ENCODE measurements at regions not wholly inside any gene's neighbourhood (a gene's known extent, or its start where the extent isn't known, plus 50 kb on each side); places are given as distances from the start of the nearest gene placed in this dataset.
"Not testable (repeated sequence)": the region's sequence is repeated elsewhere in the genome, so short reads cannot be mapped to it uniquely, and the experiment has no call there.

GRCh38 chr4:151538963-151539362, 130.0 kb downstream of the FHIP1A start:
- POLR2A ChIA-PET, result no interaction called here
- Histone ChIP-seq H3K27me3 (ENCODE audit: control insufficient read depth, insufficient read depth, low read length) (no peaks in the 10 kb centered on the region), H3K36me3 (ENCODE audit: control insufficient read depth, insufficient read depth, low read length) (no peaks in the 10 kb centered on the region), H3K4me3 (ENCODE audit: low read depth, low read length) (no peak overlapping the region)
- CTCF ChIA-PET, result no interaction called here
- DNase-seq (ENCODE audit: low read depth), result no peak
- no peak for TF ChIP-seq CTCF (IDR thresholded peaks at IDR 0.05; ENCODE audit: insufficient read depth, low read depth, low read length)

GRCh38 chr4:151540728-151541388, 131.9 kb downstream of the FHIP1A start:
- no peak overlapping the region for H3K4me3 ChIP-seq (ENCODE audit: low read depth, low read length)
- no peak for TF ChIP-seq CTCF (IDR thresholded peaks at IDR 0.05; ENCODE audit: insufficient read depth, low read depth, low read length)
- no peaks in the 10 kb centered on the region for H3K27me3 ChIP-seq (ENCODE audit: control insufficient read depth, insufficient read depth, low read length)
- CTCF ChIA-PET, result interaction anchor here (0.7 kb wide), 1 partner anchor 19 kb away, joined by 3 read pairs; no protein-coding TSS in a partner anchor
- H3K36me3 ChIP-seq (ENCODE audit: control insufficient read depth, insufficient read depth, low read length), result no peaks in the 10 kb centered on the region
- POLR2A ChIA-PET, result no interaction called here
- peak; percentile 86 for DNase-seq (ENCODE audit: low read depth)

GRCh38 chr4:151541389-151542071, 132.6 kb downstream of the FHIP1A start:
- ChIA-PET CTCF (no interaction called here), POLR2A (no interaction called here)
- H3K36me3 ChIP-seq (ENCODE audit: control insufficient read depth, insufficient read depth, low read length), result no peaks in the 10 kb centered on the region
- peak; percentile 52 for DNase-seq (ENCODE audit: low read depth)
- H3K27me3 ChIP-seq (ENCODE audit: control insufficient read depth, insufficient read depth, low read length), result no peaks in the 10 kb centered on the region
- no peak for TF ChIP-seq CTCF (IDR thresholded peaks at IDR 0.05; ENCODE audit: insufficient read depth, low read depth, low read length)
- no peak overlapping the region for H3K4me3 ChIP-seq (ENCODE audit: low read depth, low read length)

GRCh38 chr4:151548708-151549107, 139.7 kb downstream of the FHIP1A start:
- TF ChIP-seq CTCF (IDR thresholded peaks at IDR 0.05; ENCODE audit: insufficient read depth, low read depth, low read length), result no peak
- H3K4me3 ChIP-seq (ENCODE audit: low read depth, low read length), result no peak overlapping the region
- POLR2A ChIA-PET, result no interaction called here
- DNase-seq (ENCODE audit: low read depth), result no peak
- CTCF ChIA-PET, result no interaction called here
- H3K27me3 ChIP-seq (ENCODE audit: control insufficient read depth, insufficient read depth, low read length), result no peaks in the 10 kb centered on the region
- H3K36me3 ChIP-seq (ENCODE audit: control insufficient read depth, insufficient read depth, low read length), result no peaks in the 10 kb centered on the region

GRCh38 chr4:151549378-151549777, 140.4 kb downstream of the FHIP1A start:
- CTCF ChIA-PET; H3K36me3 ChIP-seq (ENCODE audit: control insufficient read depth, insufficient read depth, low read length); H3K4me3 ChIP-seq (ENCODE audit: low read depth, low read length); H3K27me3 ChIP-seq (ENCODE audit: control insufficient read depth, insufficient read depth, low read length); POLR2A ChIA-PET; DNase-seq (ENCODE audit: low read depth): not testable (repeated sequence)

GRCh38 chr4:151553874-151554273, 144.9 kb downstream of the FHIP1A start:
- TF ChIP-seq CTCF (IDR thresholded peaks at IDR 0.05; ENCODE audit: insufficient read depth, low read depth, low read length), result no peak
- ChIA-PET CTCF (no interaction called here), POLR2A (no interaction called here)
- Histone ChIP-seq H3K4me3 (ENCODE audit: low read depth, low read length) (no peak overlapping the region), H3K27me3 (ENCODE audit: control insufficient read depth, insufficient read depth, low read length) (no peaks in the 10 kb centered on the region), H3K36me3 (ENCODE audit: control insufficient read depth, insufficient read depth, low read length) (no peaks in the 10 kb centered on the region)
- DNase-seq (ENCODE audit: low read depth), result no peak
